ENCODE measurements at regions not wholly inside any gene's neighbourhood (a gene's known extent, or its start where the extent isn't known, plus 50 kb on each side); places are given as distances from the start of the nearest gene placed in this dataset.

DNA sequence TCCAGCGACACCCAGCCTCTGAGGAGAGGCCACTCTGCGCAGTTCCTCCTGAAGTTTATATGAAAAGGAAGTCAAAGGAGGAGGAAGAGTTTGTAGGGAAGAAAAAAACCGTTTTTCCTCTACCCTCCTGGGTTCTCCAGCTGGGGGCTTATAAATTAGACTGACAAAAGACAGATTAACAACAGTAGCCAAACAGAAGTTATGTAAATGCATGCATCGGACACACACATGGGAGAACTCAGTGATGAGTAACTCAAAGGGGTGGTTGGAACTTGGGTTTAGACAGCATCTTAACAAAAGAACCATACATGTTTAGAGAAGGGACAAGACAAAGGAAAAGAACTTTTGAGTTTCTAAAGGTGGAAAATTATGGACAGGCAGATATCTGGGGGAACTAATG, 71.2 kb downstream of the CD24 start:
- TF ChIP-seq, protein P1, sequence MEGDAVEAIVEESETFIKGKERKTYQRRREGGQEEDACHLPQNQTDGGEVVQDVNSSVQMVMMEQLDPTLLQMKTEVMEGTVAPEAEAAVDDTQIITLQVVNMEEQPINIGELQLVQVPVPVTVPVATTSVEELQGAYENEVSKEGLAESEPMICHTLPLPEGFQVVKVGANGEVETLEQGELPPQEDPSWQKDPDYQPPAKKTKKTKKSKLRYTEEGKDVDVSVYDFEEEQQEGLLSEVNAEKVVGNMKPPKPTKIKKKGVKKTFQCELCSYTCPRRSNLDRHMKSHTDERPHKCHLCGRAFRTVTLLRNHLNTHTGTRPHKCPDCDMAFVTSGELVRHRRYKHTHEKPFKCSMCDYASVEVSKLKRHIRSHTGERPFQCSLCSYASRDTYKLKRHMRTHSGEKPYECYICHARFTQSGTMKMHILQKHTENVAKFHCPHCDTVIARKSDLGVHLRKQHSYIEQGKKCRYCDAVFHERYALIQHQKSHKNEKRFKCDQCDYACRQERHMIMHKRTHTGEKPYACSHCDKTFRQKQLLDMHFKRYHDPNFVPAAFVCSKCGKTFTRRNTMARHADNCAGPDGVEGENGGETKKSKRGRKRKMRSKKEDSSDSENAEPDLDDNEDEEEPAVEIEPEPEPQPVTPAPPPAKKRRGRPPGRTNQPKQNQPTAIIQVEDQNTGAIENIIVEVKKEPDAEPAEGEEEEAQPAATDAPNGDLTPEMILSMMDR (conservative IDR thresholded peaks at IDR 0.05) = no peak
- no peak for TF ChIP-seq EZH2 (IDR thresholded peaks at IDR 0.05; ENCODE audit: low read depth)

Measured in PC-9 (cell line).